ENCODE measurements at regions not wholly inside any gene's neighbourhood (a gene's known extent, or its start where the extent isn't known, plus 50 kb on each side); places are given as distances from the start of the nearest gene placed in this dataset.

GRCh38 chr6:132950566-132950965, 136.2 kb downstream of the RPS12 start:
- no peak for TF ChIP-seq CTCF (IDR thresholded peaks at IDR 0.05)
- Mint-ChIP-seq H3K36me3 (ENCODE audit: low read depth) (no peaks in the 10 kb centered on the region), H3K9me3 (ENCODE audit: low read depth) (no peaks in the 10 kb centered on the region), H3K27ac (ENCODE audit: unreplicated experiment) (no peak overlapping the region), H3K4me3 (ENCODE audit: unreplicated experiment) (no peak overlapping the region), H3K4me1 (ENCODE audit: low read depth) (no peaks in the 10 kb centered on the region), H3K27me3 (ENCODE audit: low read depth) (no peaks in the 10 kb centered on the region)
- no peak for DNase-seq (ENCODE audit: low spot score)

- no peak for TF ChIP-seq CTCF (IDR thresholded peaks at IDR 0.05)
- Mint-ChIP-seq H3K9me3 (ENCODE audit: low read depth) (no peaks in the 10 kb centered on the region), H3K27ac (ENCODE audit: unreplicated experiment) (no peak overlapping the region), H3K4me3 (ENCODE audit: unreplicated experiment) (no peak overlapping the region), H3K4me1 (ENCODE audit: low read depth) (no peaks in the 10 kb centered on the region), H3K27me3 (ENCODE audit: low read depth) (no peaks in the 10 kb centered on the region), H3K36me3 (ENCODE audit: low read depth) (no peaks in the 10 kb centered on the region)
- no peak for DNase-seq (ENCODE audit: low spot score)
Measured at GRCh38 chr6:132952031-132952867, 137.9 kb downstream of the RPS12 start.

GRCh38 chr6:132952986-132953385, 138.6 kb downstream of the RPS12 start:
- Mint-ChIP-seq H3K27ac (ENCODE audit: unreplicated experiment) (no peak overlapping the region), H3K4me1 (ENCODE audit: low read depth) (no peaks in the 10 kb centered on the region), H3K4me3 (ENCODE audit: unreplicated experiment) (no peak overlapping the region), H3K27me3 (ENCODE audit: low read depth) (peaks cover 5% of the 10 kb centered on the region), H3K36me3 (ENCODE audit: low read depth) (peaks cover 2% of the 10 kb centered on the region), H3K9me3 (ENCODE audit: low read depth) (no peaks in the 10 kb centered on the region)
- no peak for TF ChIP-seq CTCF (IDR thresholded peaks at IDR 0.05)
- DNase-seq (ENCODE audit: low spot score): no peak

GRCh38 chr6:132954222-132954621, 139.9 kb downstream of the RPS12 start:
- DNase-seq (ENCODE audit: low spot score): no peak
- H3K27me3 Mint-ChIP-seq (ENCODE audit: low read depth): peaks cover 5% of the 10 kb centered on the region
- H3K9me3 Mint-ChIP-seq (ENCODE audit: low read depth): no peaks in the 10 kb centered on the region
- TF ChIP-seq CTCF (IDR thresholded peaks at IDR 0.05): no peak
- H3K4me3 Mint-ChIP-seq (ENCODE audit: unreplicated experiment): no peak overlapping the region
- peaks cover 2% of the 10 kb centered on the region for H3K36me3 Mint-ChIP-seq (ENCODE audit: low read depth)
- H3K27ac Mint-ChIP-seq (ENCODE audit: unreplicated experiment): no peak overlapping the region
- no peaks in the 10 kb centered on the region for H3K4me1 Mint-ChIP-seq (ENCODE audit: low read depth)

- DNase-seq (ENCODE audit: low spot score): no peak
- no peak overlapping the region for H3K27ac Mint-ChIP-seq (ENCODE audit: unreplicated experiment)
- peaks cover 2% of the 10 kb centered on the region for H3K36me3 Mint-ChIP-seq (ENCODE audit: low read depth)
- H3K9me3 Mint-ChIP-seq (ENCODE audit: low read depth): no peaks in the 10 kb centered on the region
- H3K27me3 Mint-ChIP-seq (ENCODE audit: low read depth): peaks cover 5% of the 10 kb centered on the region
- no peaks in the 10 kb centered on the region for H3K4me1 Mint-ChIP-seq (ENCODE audit: low read depth)
- no peak for TF ChIP-seq CTCF (IDR thresholded peaks at IDR 0.05)
- H3K4me3 Mint-ChIP-seq (ENCODE audit: unreplicated experiment): no peak overlapping the region
Measured at GRCh38 chr6:132954936-132955335, 140.6 kb downstream of the RPS12 start.
